ENCODE measurements at regions not wholly inside any gene's neighbourhood (a gene's known extent, or its start where the extent isn't known, plus 50 kb on each side); places are given as distances from the start of the nearest gene placed in this dataset.

GRCh38 chr2:104164721-104165252, 689.1 kb upstream of the POU3F3 start:
- DNase-seq = no peak

- no peak for DNase-seq
These were observed 676.7 kb upstream of the POU3F3 start for GRCh38 chr2:104177179-104177578.

- no peak for DNase-seq
These were observed 674.3 kb upstream of the POU3F3 start for GRCh38 chr2:104179644-104180043.

- no peak for DNase-seq
These were observed 653.3 kb upstream of the POU3F3 start for GRCh38 chr2:104200533-104201168.

- DNase-seq = no peak
These were observed 640.2 kb upstream of the POU3F3 start for GRCh38 chr2:104213758-104214157.

- no peak for DNase-seq
These were observed 638.4 kb upstream of the POU3F3 start for GRCh38 chr2:104215269-104216161.

GRCh38 chr2:104233591-104233990, 620.3 kb upstream of the POU3F3 start:
- DNase-seq = no peak

GRCh38 chr2:104236491-104236890, 617.4 kb upstream of the POU3F3 start:
- DNase-seq = no peak

- DNase-seq = no peak
These were observed 612.9 kb upstream of the POU3F3 start for GRCh38 chr2:104240984-104241383.

GRCh38 chr2:104249629-104250028, 604.3 kb upstream of the POU3F3 start:
- DNase-seq = no peak

GRCh38 chr2:104250635-104251034, 603.3 kb upstream of the POU3F3 start:
- no peak for DNase-seq

- DNase-seq = no peak
These were observed 599.9 kb upstream of the POU3F3 start for GRCh38 chr2:104254017-104254416.

- DNase-seq = no peak
These were observed 591.2 kb upstream of the POU3F3 start for GRCh38 chr2:104262714-104263113.

GRCh38 chr2:104279646-104280045, 574.3 kb upstream of the POU3F3 start:
- DNase-seq = no peak

- no peak for DNase-seq
These were observed 573.7 kb upstream of the POU3F3 start for GRCh38 chr2:104280216-104280615.

GRCh38 chr2:104286841-104287240, 567.1 kb upstream of the POU3F3 start:
- no peak for DNase-seq

GRCh38 chr2:104289651-104290565, 564.0 kb upstream of the POU3F3 start:
- no peak for DNase-seq

- no peak for DNase-seq
These were observed 563.4 kb upstream of the POU3F3 start for GRCh38 chr2:104290566-104290891.

- DNase-seq = no peak
These were observed 541.2 kb upstream of the POU3F3 start for GRCh38 chr2:104312684-104313083.

- no peak for DNase-seq
These were observed 535.8 kb upstream of the POU3F3 start for GRCh38 chr2:104318001-104318665.

GRCh38 chr2:104321116-104321795, 532.7 kb upstream of the POU3F3 start:
- no peak for DNase-seq

- DNase-seq = no peak
These were observed 532.0 kb upstream of the POU3F3 start for GRCh38 chr2:104321796-104322349.
